HL-60 (cell line): ENCODE measurements at regions not wholly inside any gene's neighbourhood (a gene's known extent, or its start where the extent isn't known, plus 50 kb on each side); places are given as distances from the start of the nearest gene placed in this dataset.

ENCODE experiments used
- DNase-seq, 2 experiments: peaks; one replicate each; pipeline ENCODE4 v3.0.0-alpha.2; 2010 to 2020; ENCODE audit warnings: low read depth in 1 of 2, low spot score in 1 of 2
- H3K27ac ChIP-seq: fragments of 250-450 bp; sonication (Bioruptor Pico); replicated peaks from 2 replicates; pipeline ENCODE4 v1.5.1; 2020; ENCODE audit warnings: mild to moderate bottlenecking, moderate library complexity
- H3K27me3 ChIP-seq: fragments of 250-450 bp; sonication (Bioruptor Pico); 2 replicates; pipeline ENCODE4 v1.5.1; 2021; ENCODE audit warnings: mild to moderate bottlenecking, moderate library complexity; ENCODE audit not compliant: insufficient read depth, poor library complexity, severe bottlenecking
- H3K4me3 ChIP-seq: replicated peaks from 2 replicates; pipeline ENCODE4 v1.5.1; 2011; ENCODE audit warnings: mild to moderate bottlenecking, control low read depth, low read length; ENCODE audit not compliant: insufficient read depth
- CTCF ChIP-seq: IDR thresholded peaks from one replicate; pipeline ENCODE4 v1.5.1; 2011; ENCODE audit warnings: low read length, control low read depth, inconsistent platforms; ENCODE audit not compliant: insufficient read depth
- GABPA ChIP-seq: IDR thresholded peaks from 2 replicates; pipeline ENCODE4 v1.6.1; 2012; ENCODE audit warnings: low read depth
- POLR2AphosphoS5 ChIP-seq: IDR thresholded peaks from 2 replicates; pipeline ENCODE4 v1.6.1; 2012; ENCODE audit warnings: low read depth
- REST ChIP-seq: IDR thresholded peaks from 2 replicates; pipeline ENCODE4 v1.6.1; 2012; ENCODE audit warnings: low read depth; ENCODE audit not compliant: insufficient replicate concordance
- SPI1 ChIP-seq: IDR thresholded peaks from 2 replicates; pipeline ENCODE4 v1.6.1; 2012; ENCODE audit warnings: low read depth, mild to moderate bottlenecking, borderline replicate concordance

GRCh38 chr13:107852072-107852471 lies 363.3 kb downstream of the LIG4 start:
- no peak for DNase-seq
- Histone ChIP-seq H3K27me3 (no peaks in the 10 kb centered on the region), H3K27ac (no peak overlapping the region), H3K4me3 (no peak overlapping the region)
- TF ChIP-seq SPI1 = no peak
- TF ChIP-seq GABPA = no peak
- TF ChIP-seq REST = no peak

GRCh38 chr13:107851670-107852069 lies 363.7 kb downstream of the LIG4 start:
- Histone ChIP-seq H3K4me3 (no peak overlapping the region), H3K27me3 (no peaks in the 10 kb centered on the region), H3K27ac (no peak overlapping the region)
- DNase-seq = no peak
- TF ChIP-seq SPI1 (no peak), REST (no peak), CTCF (no peak), GABPA (no peak), POLR2AphosphoS5 (no peak)

GRCh38 chr13:107847406-107847805 lies 367.9 kb downstream of the LIG4 start:
- Histone ChIP-seq H3K27me3 (no peaks in the 10 kb centered on the region), H3K4me3 (no peak overlapping the region), H3K27ac (no peak overlapping the region)
- TF ChIP-seq REST (no peak), POLR2AphosphoS5 (no peak), SPI1 (no peak), CTCF (no peak), GABPA (no peak)
- DNase-seq = no peak

GRCh38 chr13:107846642-107847041 lies 368.7 kb downstream of the LIG4 start:
- DNase-seq = no peak
- H3K4me3 ChIP-seq = no peak overlapping the region

More at GRCh38 chr13:107846642-107847041, 368.7 kb downstream of the LIG4 start:
- Histone ChIP-seq H3K27ac (no peak overlapping the region), H3K27me3 (no peaks in the 10 kb centered on the region)
- TF ChIP-seq REST (no peak), CTCF (no peak), SPI1 (no peak), GABPA (no peak), POLR2AphosphoS5 (no peak)
